IgD-negative memory B cell (primary cell): ENCODE measurements at regions not wholly inside any gene's neighbourhood (a gene's known extent, or its start where the extent isn't known, plus 50 kb on each side); places are given as distances from the start of the nearest gene placed in this dataset.
A peak's percentile ranks its signal among the peaks of the same experiment; 100 is the strongest.
"Not testable (repeated sequence)": the region's sequence is repeated elsewhere in the genome, so short reads cannot be mapped to it uniquely, and the experiment has no call there.

ENCODE experiments used
- H3K27ac Mint-ChIP-seq, 3 donors: one replicate each; pipeline ENCODE4 v1.8.0; 2020 to 2022; ENCODE audit warnings: mild to moderate bottlenecking in 3 of 3, mixed read lengths in 3 of 3, moderate library complexity in 1 of 3
- H3K27me3 Mint-ChIP-seq: one replicate; pipeline ENCODE4 v1.8.0; 2021; ENCODE audit warnings: mixed read lengths
- H3K36me3 Mint-ChIP-seq: one replicate; pipeline ENCODE4 v1.8.0; 2020; ENCODE audit warnings: mild to moderate bottlenecking, mixed read lengths
- H3K4me1 Mint-ChIP-seq, 3 donors: one replicate each; pipeline ENCODE4 v1.8.0; 2020 to 2022; ENCODE audit warnings: mixed read lengths in 3 of 3, mild to moderate bottlenecking in 1 of 3
- H3K4me3 Mint-ChIP-seq, 4 donors: one replicate each; pipeline ENCODE4 v1.8.0; 2020 to 2022; ENCODE audit warnings: mild to moderate bottlenecking in 4 of 4, mixed read lengths in 4 of 4, moderate library complexity in 3 of 4
- H3K9me3 Mint-ChIP-seq, 3 donors: one replicate each; pipeline ENCODE4 v1.8.0; 2020 to 2021; ENCODE audit warnings: mixed read lengths in 3 of 3, mild to moderate bottlenecking in 1 of 3

DNA sequence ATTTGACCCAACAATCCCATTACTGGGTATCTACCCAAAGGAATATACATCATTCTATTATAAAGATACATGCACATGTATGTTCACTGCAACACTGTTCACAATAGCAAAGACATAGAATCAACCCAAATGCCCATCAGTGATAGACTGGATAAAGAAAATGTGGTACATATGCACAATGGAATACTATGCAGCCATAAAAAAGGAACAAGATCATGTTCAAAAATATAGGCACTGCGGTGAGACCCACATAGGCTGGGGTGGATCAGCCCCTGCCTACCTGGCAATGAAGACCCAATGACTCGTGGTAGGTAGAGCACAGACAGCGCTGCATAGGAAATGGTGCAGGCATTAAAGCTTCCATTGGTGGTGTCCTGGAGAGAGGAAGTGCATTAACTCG, 88.6 kb upstream of the NFIL3 start:
- H3K36me3 Mint-ChIP-seq, H3K27me3 Mint-ChIP-seq, H3K4me1 Mint-ChIP-seq, H3K4me3 Mint-ChIP-seq: not testable (repeated sequence)
- Mint-ChIP-seq H3K9me3 (peaks cover 1 to 14% (median 8%) of the 10 kb centered on the region in 3 donors), H3K27ac (peak overlapping the region in 1 of 3 donors; percentile 28)

DNA sequence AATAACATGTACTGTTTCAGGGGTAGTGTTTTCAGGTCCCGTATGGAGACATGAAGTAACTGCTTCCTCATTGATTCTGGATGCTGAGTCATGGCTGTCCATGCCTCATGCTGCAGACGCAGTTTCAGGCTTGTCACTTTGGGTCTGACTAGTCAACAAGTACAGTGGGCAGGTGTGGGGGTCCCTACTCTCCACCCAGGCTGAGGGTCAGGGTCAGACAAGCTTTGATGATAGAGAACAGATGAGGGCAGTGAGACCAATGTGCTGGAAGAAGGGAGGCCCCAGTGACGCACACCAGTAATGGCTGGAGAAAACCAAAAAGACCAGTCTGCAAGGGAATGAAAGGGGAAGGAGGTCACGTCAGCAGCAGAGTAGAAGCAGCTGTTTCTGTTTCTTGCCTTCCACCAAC, 80.0 kb upstream of the NFIL3 start:
- no peaks in the 10 kb centered on the region for H3K9me3 Mint-ChIP-seq
- H3K27ac Mint-ChIP-seq, result no peak overlapping the region
- no peaks in the 10 kb centered on the region for H3K27me3 Mint-ChIP-seq
- no peaks in the 10 kb centered on the region for H3K36me3 Mint-ChIP-seq
- H3K4me3 Mint-ChIP-seq, result no peak overlapping the region
- H3K4me1 Mint-ChIP-seq, result no peaks in the 10 kb centered on the region

DNA sequence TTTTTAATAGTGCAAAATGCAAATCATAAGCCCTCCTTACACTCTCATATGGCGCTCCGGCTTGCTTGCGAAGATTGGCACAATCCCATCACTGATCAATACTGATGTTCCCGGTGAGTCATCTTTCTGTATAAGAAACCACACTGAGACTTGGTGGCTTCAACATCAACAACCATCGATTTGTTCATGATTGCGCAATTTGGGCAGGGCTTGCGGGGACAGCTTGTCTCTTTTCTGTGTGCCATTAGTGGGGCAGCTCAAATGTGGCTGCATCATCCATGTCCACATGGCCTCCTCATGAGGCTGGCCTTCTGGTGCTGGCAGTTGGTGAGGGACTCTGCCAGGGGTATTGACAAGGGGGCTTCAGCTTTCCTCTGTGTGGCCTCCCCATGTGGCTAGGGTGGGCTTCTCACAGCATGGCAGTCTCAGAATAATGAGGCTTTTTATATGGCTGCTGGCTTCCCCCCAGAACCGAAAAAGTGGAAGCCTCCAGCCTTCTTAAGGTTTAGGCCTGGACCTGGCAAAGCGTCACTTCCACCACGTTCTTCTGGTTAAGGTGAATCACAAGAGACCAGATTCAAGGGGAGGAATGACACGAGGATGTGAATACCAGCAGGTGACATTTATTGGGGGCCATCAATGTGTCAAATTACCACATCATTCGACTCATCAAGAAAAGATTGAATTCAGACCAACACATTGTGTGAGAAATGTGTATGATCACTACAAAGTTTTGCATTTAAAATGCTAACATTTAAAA, 79.5 kb upstream of the NFIL3 start:
- Mint-ChIP-seq H3K27me3 (no peaks in the 10 kb centered on the region), H3K27ac (no peak overlapping the region), H3K4me1 (no peaks in the 10 kb centered on the region), H3K4me3 (peak overlapping the region in 1 of 4 donors; percentile 12), H3K9me3 (no peaks in the 10 kb centered on the region), H3K36me3 (no peaks in the 10 kb centered on the region)

DNA sequence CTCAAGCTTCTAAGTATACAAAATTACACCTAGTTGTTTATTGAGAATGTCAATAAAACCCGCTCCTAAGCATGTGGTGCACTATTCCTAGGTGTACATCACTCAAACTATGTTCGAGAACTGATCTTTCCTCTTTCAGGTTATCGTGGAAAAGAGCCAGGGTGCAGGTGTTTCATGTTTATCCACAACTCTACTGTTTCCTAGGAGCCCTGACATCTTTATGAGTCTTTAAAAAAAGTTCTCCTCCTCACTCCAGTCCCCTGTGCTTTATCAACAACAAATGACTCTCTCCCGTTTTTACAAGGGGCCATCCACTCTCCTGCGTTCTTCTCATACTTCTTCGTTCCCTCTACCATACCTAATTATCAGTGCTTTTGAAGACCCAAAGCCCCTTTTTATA, 78.8 kb upstream of the NFIL3 start:
- Mint-ChIP-seq H3K27me3 (no peaks in the 10 kb centered on the region), H3K36me3 (no peaks in the 10 kb centered on the region), H3K4me3 (no peak overlapping the region), H3K27ac (no peak overlapping the region), H3K9me3 (no peaks in the 10 kb centered on the region), H3K4me1 (no peaks in the 10 kb centered on the region)

DNA sequence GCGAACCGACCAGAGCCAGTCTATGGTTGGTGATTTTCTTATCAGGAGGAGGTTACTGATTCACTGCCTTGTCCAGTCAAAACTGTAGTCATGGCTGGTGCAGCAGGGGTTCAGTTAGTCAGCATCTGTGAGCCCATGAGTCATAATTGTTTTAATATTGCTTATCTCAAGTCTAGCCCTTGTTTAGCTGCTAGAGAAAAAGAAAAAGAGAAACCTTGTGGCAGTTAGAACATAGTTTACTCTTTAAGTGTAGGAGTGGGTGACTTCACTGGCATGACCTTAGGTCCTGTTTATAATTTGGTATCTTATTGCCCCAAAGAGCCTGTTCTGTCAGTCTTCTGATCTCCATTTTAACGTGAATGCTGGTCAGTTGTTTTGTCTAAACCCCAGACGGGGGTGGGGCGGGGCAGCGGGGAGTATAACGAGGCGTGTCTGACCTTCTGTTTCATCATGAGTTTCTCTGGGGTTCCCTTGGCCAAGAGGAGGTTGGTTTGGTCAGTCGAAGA, 76.9 kb upstream of the NFIL3 start:
- Mint-ChIP-seq H3K27ac (no peak overlapping the region), H3K9me3 (no peaks in the 10 kb centered on the region), H3K4me3 (no peak overlapping the region), H3K36me3 (no peaks in the 10 kb centered on the region), H3K4me1 (no peaks in the 10 kb centered on the region), H3K27me3 (peaks cover 6% of the 10 kb centered on the region)

DNA sequence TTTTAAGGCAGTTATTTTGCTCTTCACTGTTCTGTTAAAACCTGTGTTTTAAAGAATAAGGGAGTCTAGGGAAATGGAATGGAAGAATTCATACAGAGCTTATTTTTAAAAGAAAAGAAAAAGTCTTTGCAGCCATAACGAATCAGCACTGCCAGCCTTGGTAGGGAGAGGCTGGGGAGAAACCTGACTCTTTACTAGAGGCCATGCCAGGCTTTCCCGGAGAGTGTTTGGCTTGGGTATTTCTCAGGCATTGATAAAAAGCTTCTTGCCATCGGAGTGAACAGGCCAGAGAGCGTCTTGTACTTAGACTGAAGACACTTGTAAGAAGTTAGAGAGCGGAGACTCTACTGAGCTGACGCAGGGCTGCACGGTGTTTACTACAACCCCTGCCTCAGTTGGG, 72.7 kb upstream of the NFIL3 start:
- peaks cover 15% of the 10 kb centered on the region for H3K27me3 Mint-ChIP-seq
- peaks cover 0 to 6% (median 6%) of the 10 kb centered on the region in 3 donors for H3K9me3 Mint-ChIP-seq
- peaks cover 1% of the 10 kb centered on the region for H3K36me3 Mint-ChIP-seq

DNA sequence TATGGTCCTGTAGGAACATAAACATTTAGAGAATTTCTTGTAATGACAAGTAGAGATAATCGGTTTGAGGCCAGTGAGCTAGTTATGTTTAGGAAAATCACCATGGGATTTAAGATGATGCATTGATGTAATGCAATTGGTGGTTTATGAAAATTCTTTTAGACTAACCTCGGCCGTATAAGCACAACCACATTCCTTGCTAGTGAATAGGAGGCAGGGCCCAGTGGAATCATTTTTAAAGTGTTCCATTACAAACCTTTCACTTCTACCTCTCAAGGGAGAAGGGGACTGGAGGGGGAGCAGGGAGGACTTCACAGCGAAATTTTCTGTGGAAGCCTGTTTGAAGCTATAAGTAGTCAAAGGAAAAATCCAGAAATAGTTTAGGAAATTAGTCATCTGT, 71.8 kb upstream of the NFIL3 start:
- Mint-ChIP-seq H3K27me3 (peaks cover 15% of the 10 kb centered on the region), H3K27ac (no peak overlapping the region)

More for the DNA sequence above, 72.7 kb upstream of the NFIL3 start:
- H3K4me1 Mint-ChIP-seq, result no peaks in the 10 kb centered on the region
- no peak overlapping the region for H3K4me3 Mint-ChIP-seq
- no peak overlapping the region for H3K27ac Mint-ChIP-seq

DNA sequence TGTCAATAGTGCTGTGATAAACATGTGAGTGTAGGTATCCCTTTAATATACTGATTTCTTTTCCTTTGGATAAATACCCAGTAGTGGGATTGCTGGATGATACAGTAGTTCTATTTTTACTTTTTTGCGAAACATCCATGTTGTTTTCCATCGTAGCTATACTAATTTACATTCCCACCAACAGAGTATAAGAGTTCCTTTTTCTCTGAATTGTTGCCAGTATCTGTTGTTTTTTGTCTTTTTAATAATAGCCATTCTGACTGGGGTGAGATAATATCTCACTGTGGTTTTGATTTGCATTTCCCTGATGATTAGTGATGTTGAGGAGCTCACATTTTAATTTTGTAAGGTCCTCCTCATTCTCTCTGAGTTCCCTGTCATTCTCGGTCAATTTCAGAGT, 71.1 kb upstream of the NFIL3 start:
- Mint-ChIP-seq H3K4me3 (no peak overlapping the region), H3K36me3 (peaks cover 1% of the 10 kb centered on the region), H3K9me3 (peaks cover 0 to 6% (median 6%) of the 10 kb centered on the region in 3 donors), H3K4me1 (no peaks in the 10 kb centered on the region), H3K27ac (no peak overlapping the region), H3K27me3 (peaks cover 15% of the 10 kb centered on the region)

More for the DNA sequence above, 71.8 kb upstream of the NFIL3 start:
- Mint-ChIP-seq H3K36me3 (peaks cover 1% of the 10 kb centered on the region), H3K4me1 (no peaks in the 10 kb centered on the region), H3K9me3 (peaks cover 0 to 6% (median 6%) of the 10 kb centered on the region in 3 donors), H3K4me3 (no peak overlapping the region)

DNA sequence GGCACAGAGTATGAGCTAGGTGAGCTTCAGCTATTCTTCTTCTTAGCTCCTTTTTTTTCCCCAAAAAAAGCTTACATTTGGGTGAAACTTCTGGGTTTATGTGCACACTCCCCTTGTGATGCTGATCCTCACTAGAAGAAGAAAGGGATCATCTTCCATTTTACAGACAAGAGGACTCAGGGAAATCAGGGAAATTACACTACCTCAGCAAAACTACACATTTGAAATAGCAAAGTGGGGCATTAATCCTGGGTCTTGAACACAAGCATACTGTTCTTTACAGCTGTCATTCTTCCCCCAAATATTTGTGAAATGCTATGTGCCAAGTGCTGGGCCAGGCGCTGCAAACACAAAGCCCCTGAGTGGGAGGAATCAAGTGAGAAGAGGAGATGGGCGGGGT, 68.6 kb upstream of the NFIL3 start:
- H3K4me3 Mint-ChIP-seq, result no peak overlapping the region
- H3K36me3 Mint-ChIP-seq, result peaks cover 1% of the 10 kb centered on the region
- H3K27me3 Mint-ChIP-seq, result peaks cover 14% of the 10 kb centered on the region
- H3K4me1 Mint-ChIP-seq, result no peaks in the 10 kb centered on the region
- no peak overlapping the region for H3K27ac Mint-ChIP-seq
- peaks cover 0 to 6% (median 6%) of the 10 kb centered on the region in 3 donors for H3K9me3 Mint-ChIP-seq

DNA sequence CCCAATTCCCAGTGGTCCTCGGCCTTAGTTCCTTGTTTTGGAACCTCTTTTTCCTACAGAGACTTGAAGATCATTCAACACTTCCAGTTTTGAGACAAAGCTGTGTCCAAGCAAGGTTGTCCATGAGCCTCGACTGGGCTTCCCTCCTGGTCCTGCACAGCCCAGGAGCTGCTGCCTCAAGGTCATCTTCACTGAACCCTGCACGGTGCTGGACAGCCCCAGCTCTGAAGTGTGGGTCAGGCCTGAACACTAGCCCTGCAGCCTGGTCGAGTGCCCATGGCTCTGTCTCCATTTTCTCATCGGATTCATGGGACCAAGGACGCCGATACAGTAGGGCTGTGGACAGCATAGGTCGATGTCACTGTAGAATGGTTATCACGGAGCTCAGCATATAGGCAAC, 68.0 kb upstream of the NFIL3 start:
- no peak overlapping the region for H3K27ac Mint-ChIP-seq
- peaks cover 1% of the 10 kb centered on the region for H3K36me3 Mint-ChIP-seq
- H3K4me3 Mint-ChIP-seq, result no peak overlapping the region
- H3K9me3 Mint-ChIP-seq, result peaks cover 0 to 6% (median 6%) of the 10 kb centered on the region in 3 donors
- no peaks in the 10 kb centered on the region for H3K4me1 Mint-ChIP-seq
- H3K27me3 Mint-ChIP-seq, result peaks cover 14% of the 10 kb centered on the region

DNA sequence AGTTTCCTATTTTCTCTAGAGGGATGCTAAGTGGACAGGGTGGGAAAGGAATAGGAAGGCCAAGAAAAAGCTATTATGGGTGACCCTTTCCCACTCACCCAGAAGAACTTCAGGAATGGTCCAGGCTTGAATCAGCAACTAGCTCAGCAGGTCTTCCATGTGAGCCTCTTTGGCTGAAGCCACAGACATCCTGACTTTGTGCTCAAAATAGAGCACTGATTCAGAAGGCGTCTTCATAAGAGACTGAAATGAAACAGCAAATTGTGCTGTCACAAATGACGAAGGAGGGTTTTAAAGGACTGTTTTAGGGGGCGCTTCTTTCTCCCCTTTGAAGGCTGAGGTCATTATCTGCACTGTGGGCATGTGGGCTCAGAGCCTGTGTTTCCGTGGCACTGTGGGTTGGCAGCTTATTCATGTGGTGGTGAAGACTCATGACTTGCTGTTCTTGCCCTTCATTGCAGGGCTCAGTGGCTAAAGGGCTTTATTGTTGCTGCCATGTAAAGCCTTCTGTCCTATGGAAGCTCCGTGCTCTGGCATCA, 65.8 kb upstream of the NFIL3 start:
- Mint-ChIP-seq H3K4me1 (no peaks in the 10 kb centered on the region), H3K9me3 (peaks cover 0 to 2% (median 2%) of the 10 kb centered on the region in 3 donors), H3K4me3 (no peak overlapping the region), H3K36me3 (peaks cover 1% of the 10 kb centered on the region), H3K27ac (no peak overlapping the region), H3K27me3 (peaks cover 5% of the 10 kb centered on the region)

DNA sequence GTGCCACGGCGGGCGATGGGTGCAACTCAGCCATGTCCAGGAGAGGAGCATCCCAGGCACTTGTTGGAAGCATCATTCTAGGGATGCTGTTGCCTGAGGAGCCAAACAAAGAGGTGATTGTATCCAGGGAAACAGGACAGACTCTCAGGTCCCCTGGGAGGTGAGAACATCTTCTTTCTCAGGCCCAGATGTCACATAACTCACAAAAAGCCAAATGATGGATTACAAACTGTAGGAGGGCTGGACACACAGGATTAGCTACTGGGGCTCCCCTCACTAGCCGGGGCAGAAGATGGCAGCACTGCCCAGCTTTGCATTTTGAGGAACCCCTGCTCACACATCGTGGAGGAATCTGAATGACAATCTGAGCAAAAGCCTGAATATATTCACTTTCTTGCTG, 64.7 kb upstream of the NFIL3 start:
- Mint-ChIP-seq H3K27me3 (peaks cover 2% of the 10 kb centered on the region), H3K27ac (no peak overlapping the region), H3K4me1 (no peaks in the 10 kb centered on the region), H3K36me3 (no peaks in the 10 kb centered on the region), H3K9me3 (no peaks in the 10 kb centered on the region), H3K4me3 (no peak overlapping the region)

DNA sequence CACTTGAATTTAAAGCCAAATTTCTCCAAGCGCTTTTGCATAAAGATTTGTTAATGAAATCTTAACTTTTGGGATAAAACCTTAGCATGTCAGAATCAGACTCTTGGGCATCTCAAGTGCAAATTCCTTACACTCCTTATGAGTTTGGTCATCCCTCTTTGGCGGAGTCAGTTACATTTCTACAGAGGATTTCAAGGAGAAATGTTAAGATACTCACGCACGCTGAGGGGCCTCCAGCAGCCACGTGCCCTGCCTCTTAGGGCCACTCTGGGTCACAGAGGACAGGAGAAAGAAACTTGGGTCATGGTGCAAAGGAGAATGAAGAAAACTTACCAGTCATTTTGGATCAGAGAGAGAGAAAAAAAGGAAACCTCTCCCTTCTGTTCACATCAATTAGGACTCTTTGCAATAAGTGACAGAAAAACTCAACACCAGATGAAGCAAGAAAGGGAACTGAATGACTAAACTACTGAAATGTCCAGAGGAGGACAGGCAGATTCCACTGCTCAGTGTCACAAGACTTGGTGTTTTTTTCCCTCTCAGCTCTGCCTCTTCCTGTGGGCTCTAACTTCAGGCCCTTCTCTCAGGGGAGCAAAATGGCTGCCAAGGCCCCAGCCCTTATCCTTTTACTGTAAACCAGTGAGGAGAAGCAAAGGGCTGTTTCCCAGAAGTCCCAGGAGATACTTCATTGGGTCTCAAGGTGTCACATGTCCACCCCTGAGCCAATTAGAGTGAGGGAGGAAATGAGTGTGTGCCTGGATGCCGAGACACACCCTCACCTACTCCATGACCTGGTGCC, 63.3 kb upstream of the NFIL3 start:
- Mint-ChIP-seq H3K4me3 (no peak overlapping the region), H3K36me3 (no peaks in the 10 kb centered on the region), H3K27me3 (peaks cover 2% of the 10 kb centered on the region), H3K9me3 (no peaks in the 10 kb centered on the region), H3K27ac (no peak overlapping the region), H3K4me1 (no peaks in the 10 kb centered on the region)

DNA sequence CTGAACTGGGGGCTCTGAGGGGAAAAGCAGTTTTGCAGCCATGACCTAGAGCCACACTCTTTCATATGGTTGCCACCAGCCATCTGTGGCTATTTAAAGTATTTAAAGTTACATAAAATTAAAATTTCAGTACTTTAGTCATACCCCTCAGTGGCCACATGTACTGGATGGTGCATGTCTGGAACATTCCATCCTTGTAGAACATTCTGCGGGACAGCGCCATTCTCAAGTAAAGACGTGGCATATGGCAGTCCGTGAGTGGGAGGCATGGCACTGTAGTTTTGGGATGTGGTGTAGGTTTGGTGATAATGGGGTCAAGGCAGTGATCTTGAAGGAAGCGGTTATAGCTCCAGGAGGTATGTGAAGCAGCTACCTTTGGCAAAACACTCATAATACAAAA, 61.4 kb upstream of the NFIL3 start:
- Mint-ChIP-seq H3K27ac (no peak overlapping the region), H3K4me3 (no peak overlapping the region), H3K36me3 (no peaks in the 10 kb centered on the region), H3K4me1 (no peaks in the 10 kb centered on the region), H3K27me3 (peaks cover 7% of the 10 kb centered on the region), H3K9me3 (no peaks in the 10 kb centered on the region)

DNA sequence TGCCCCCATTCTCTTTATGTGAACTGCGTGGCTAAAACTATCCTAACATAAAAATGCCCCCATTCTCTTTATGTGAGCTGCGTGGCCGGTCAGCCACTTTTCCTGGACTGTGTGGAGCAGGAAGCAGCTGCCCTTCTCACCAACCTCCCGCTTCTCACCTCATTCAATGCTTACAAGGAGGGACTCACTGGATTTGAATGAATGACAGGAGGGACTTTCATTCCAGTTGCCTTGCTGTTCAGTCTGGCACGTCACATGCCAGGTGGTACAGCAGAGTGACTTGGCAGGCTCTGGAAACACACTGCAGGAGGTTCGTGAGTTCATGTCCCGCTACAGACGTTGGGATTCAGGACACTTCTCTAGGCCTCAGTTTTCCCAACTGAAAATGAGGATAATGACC, 60.2 kb upstream of the NFIL3 start:
- no peaks in the 10 kb centered on the region for H3K9me3 Mint-ChIP-seq
- no peaks in the 10 kb centered on the region for H3K4me1 Mint-ChIP-seq
- H3K27ac Mint-ChIP-seq, result no peak overlapping the region
- no peaks in the 10 kb centered on the region for H3K36me3 Mint-ChIP-seq
- no peak overlapping the region for H3K4me3 Mint-ChIP-seq
- peaks cover 7% of the 10 kb centered on the region for H3K27me3 Mint-ChIP-seq
